KBM-7 (cell line): ENCODE measurements at regions not wholly inside any gene's neighbourhood (a gene's known extent, or its start where the extent isn't known, plus 50 kb on each side); places are given as distances from the start of the nearest gene placed in this dataset.
"Not testable (repeated sequence)": the region's sequence is repeated elsewhere in the genome, so short reads cannot be mapped to it uniquely, and the experiment has no call there.

Experiments
- DNase-seq: peaks from one replicate; pipeline ENCODE4 v3.0.0-alpha.2; 2015
- in situ Hi-C: fragments of 300-500 bp; cut with MboI; formaldehyde crosslinking; loops from 2 replicates; pipeline ENCODE4 v1.14.3; 2020; ENCODE audit warnings: low sequenced_read_pairs, low pct_unique_long_range_greater_than_20kb, mixed read lengths

GRCh38 chr2:239813261-239814115 lies 211.7 kb downstream of the NDUFA10 start:
- no peak for DNase-seq
- in situ Hi-C loops: no loop called here

- no peak for DNase-seq
- in situ Hi-C loops: no loop called here
Observed at GRCh38 chr2:239811806-239812560, 213.2 kb downstream of the NDUFA10 start.

GRCh38 chr2:239811111-239811781 lies 213.9 kb downstream of the NDUFA10 start:
- DNase-seq: no peak
- in situ Hi-C loops: no loop called here

- no peak for DNase-seq
- in situ Hi-C loops: no loop called here
Observed at GRCh38 chr2:239809391-239809790, 215.8 kb downstream of the NDUFA10 start.

- in situ Hi-C loops: no loop called here
- no peak for DNase-seq
Observed at GRCh38 chr2:239807568-239807967, 217.6 kb downstream of the NDUFA10 start.

GRCh38 chr2:239806758-239807434 lies 218.2 kb downstream of the NDUFA10 start:
- DNase-seq: no peak
- in situ Hi-C loops: no loop called here

GRCh38 chr2:239806276-239806675 lies 218.9 kb downstream of the NDUFA10 start:
- in situ Hi-C loops: no loop called here
- DNase-seq: no peak

GRCh38 chr2:239805414-239805813 lies 219.7 kb downstream of the NDUFA10 start:
- in situ Hi-C loops: no loop called here
- no peak for DNase-seq

- DNase-seq: no peak
- in situ Hi-C loops: no loop called here
Observed at GRCh38 chr2:239805043-239805329, 220.2 kb downstream of the NDUFA10 start.

GRCh38 chr2:239804161-239805042 lies 220.7 kb downstream of the NDUFA10 start:
- in situ Hi-C loops: no loop called here

GRCh38 chr2:239803766-239804115 lies 221.4 kb downstream of the NDUFA10 start:
- in situ Hi-C loops: no loop called here

More at GRCh38 chr2:239804161-239805042, 220.7 kb downstream of the NDUFA10 start:
- DNase-seq: no peak

GRCh38 chr2:239803102-239803765 lies 221.9 kb downstream of the NDUFA10 start:
- in situ Hi-C loops: no loop called here
- DNase-seq: no peak

More at GRCh38 chr2:239803766-239804115, 221.4 kb downstream of the NDUFA10 start:
- no peak for DNase-seq

- in situ Hi-C loops: no loop called here
- no peak for DNase-seq
Observed at GRCh38 chr2:239802185-239802649, 222.9 kb downstream of the NDUFA10 start.

GRCh38 chr2:239801404-239802184 lies 223.5 kb downstream of the NDUFA10 start:
- in situ Hi-C loops: no loop called here
- DNase-seq: no peak

- in situ Hi-C loops: no loop called here
- DNase-seq: no peak
Observed at GRCh38 chr2:239800785-239801386, 224.3 kb downstream of the NDUFA10 start.

GRCh38 chr2:239797316-239797715 lies 227.8 kb downstream of the NDUFA10 start:
- in situ Hi-C loops: no loop called here
- no peak for DNase-seq

- in situ Hi-C loops, DNase-seq: not testable (repeated sequence)
Observed at GRCh38 chr2:239795761-239796160, 229.4 kb downstream of the NDUFA10 start.
